Stimulated activated CD4-positive, alpha-beta T cell treated with anti-CD3 and anti-CD28 coated beads, TNF-alpha, amount 100 ng/mL, for 1 hour (primary cell): ENCODE measurements at regions not wholly inside any gene's neighbourhood (a gene's known extent, or its start where the extent isn't known, plus 50 kb on each side); places are given as distances from the start of the nearest gene placed in this dataset.

Experiments
- DNase-seq, 3 donors: peaks; one replicate each; pipeline ENCODE4 v3.0.0-alpha.2; 2020; ENCODE audit warnings: low read depth in 3 of 3, low spot score in 1 of 3

DNA sequence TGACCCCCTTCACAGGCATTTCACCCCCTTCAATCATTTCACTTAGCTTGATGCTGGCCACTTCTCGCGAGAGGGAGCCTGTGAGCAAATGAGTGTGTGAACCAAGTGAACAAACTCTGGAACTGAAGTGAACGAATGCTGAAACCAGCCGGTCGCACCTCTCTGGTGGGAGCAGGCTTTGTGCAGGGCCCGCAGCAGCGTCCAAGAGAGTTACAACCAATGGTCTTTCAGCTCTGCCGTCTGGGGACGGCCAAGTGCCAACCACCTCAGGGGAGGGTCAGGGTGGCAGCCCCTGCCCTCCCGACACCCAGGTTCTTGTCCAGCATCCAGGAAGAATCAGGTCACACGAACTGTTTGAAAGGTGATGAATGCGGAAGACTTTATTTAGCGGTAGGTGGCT lies 764.0 kb downstream of the SUCLG1 start:
- no peak for DNase-seq

GRCh38 chr2:83689402-83689801 lies 769.7 kb downstream of the SUCLG1 start:
- no peak for DNase-seq

GRCh38 chr2:83686863-83687262 lies 772.2 kb downstream of the SUCLG1 start:
- no peak for DNase-seq

GRCh38 chr2:83674050-83674449 lies 785.0 kb downstream of the SUCLG1 start:
- no peak for DNase-seq

GRCh38 chr2:83665894-83666293 lies 793.2 kb downstream of the SUCLG1 start:
- DNase-seq = no peak

GRCh38 chr2:83665154-83665553 lies 793.9 kb downstream of the SUCLG1 start:
- DNase-seq = no peak

- no peak for DNase-seq
Observed at GRCh38 chr2:83661711-83662110, 797.4 kb downstream of the SUCLG1 start.

GRCh38 chr2:83654091-83654611 lies 804.9 kb downstream of the SUCLG1 start:
- DNase-seq = no peak

DNA sequence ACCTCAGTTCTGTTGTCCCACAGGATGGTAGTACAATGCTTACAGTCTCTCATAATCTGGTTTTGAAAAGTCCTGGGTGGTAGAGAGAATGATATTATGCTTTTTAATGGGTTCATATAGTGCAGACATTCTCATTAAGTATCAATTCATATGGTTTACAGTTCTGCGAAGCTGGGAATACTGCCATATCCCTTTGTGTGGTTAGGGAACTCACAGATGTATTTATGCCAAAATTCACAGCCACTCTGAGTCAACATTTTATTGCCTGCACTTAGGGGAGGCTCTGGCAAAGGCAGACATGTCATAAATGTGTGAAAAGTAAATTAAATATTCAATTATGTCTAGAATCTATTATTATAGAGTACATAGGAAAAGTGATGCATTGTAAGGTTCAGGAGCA lies 808.2 kb downstream of the SUCLG1 start:
- DNase-seq = no peak

DNA sequence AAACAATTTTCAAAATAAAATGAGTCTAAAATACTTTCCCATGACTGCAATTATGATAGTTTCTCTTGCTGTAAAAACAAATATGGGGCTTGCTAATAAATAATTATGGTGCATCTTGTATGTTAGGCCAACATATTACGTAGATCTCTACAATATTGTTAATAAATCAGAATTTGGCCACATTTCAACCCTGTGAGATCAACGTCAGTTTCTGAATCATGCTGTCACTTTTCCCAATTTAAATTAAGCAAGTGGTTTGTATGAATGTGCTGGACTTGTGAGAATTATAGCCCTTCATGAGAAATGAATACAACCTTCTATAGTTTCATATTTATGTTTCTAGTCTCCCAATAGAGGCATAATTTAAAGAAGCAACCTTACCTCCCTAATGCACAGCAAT lies 808.9 kb downstream of the SUCLG1 start:
- DNase-seq = no peak

GRCh38 chr2:83640506-83640905 lies 818.6 kb downstream of the SUCLG1 start:
- DNase-seq = no peak

GRCh38 chr2:83633423-83633822 lies 825.7 kb downstream of the SUCLG1 start:
- no peak for DNase-seq

DNA sequence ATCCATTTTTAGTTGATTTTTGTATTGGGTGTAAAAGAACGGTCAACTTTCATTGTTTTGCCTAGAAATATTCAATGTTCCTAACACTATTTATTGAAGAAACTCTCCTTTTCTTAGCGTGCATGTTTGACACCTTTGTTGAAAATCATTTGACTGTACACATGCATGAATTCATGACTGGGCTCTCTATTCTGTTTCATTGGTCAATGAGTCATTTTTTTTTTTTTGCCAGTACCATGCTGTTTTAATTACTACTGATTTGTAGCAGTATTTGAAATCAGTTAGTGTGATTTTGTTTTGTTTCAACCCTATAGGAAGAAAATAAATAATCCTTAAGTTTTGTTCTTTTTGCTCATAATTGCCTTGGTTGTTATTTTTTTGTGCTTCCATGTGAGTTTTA lies 828.7 kb downstream of the SUCLG1 start:
- DNase-seq = no peak

- no peak for DNase-seq
Observed at GRCh38 chr2:83615511-83615910, 843.6 kb downstream of the SUCLG1 start.

DNA sequence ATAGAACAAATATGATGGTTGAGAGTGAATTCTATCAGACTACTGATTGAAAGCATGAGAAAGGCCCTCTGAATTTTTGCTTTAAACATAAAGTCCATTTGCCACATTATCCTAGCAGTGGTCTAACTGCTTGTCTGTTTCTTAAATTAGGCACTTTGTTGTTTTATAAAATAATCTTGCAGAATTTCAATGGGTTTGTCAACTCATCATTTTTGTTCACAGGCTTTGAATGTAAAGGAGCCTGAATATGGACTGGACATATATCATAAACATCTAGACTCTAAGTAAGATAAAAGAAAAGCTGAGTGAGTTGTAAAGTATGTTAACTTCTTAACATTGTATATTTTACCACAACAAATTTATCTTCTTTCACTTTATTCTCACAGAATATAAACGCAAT lies 845.9 kb downstream of the SUCLG1 start:
- no peak for DNase-seq

GRCh38 chr2:83602753-83603152 lies 856.3 kb downstream of the SUCLG1 start:
- no peak for DNase-seq

- DNase-seq = no peak
Observed at GRCh38 chr2:83596592-83597282, 862.3 kb downstream of the SUCLG1 start.

GRCh38 chr2:83595926-83596325 lies 863.2 kb downstream of the SUCLG1 start:
- no peak for DNase-seq

DNA sequence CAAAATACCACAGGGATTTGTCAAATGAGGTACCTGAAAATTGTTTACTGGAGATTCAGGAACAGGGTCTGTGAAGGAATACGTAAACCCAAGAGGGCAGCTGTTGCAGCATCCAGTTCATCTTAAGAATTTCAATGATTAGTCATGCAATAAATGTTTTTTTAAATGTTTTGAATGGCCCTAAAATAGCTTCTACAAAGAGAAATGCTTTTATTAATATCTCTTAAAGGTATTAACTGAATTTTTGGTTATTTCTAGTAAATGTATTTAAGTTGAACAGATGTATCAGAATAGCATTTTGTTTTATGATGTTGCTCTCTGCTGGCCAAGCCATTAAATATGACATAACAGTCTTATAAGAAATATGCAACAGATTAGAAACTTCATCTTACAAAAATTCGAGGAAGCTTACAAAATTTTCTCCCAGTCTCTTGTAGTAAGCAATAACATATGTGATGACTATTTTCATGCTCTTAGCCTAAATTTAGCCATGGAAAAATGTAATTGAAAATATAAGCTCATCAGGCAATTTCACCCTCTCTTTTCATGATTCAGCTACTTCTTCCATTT lies 863.9 kb downstream of the SUCLG1 start:
- DNase-seq = no peak

- DNase-seq = no peak
Observed at GRCh38 chr2:83594241-83595120, 864.6 kb downstream of the SUCLG1 start.

DNA sequence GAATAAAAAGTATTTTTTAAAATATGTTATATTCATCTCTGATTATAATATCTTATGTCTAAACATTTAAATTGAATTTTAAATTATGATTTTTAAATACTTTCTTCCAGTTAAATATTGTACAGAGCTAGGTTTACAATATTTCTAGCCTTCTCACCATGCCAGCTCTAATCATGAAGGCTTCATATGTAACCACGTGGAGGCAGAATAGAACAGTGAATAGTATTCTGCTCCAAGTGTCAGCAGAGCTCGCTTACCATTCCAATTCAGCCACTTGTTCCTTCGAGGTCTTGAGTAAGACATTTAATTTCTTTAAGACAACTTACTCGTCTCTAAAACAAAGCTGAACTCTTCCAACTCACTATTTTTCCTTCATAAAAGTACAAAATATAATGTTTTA lies 871.8 kb downstream of the SUCLG1 start:
- no peak for DNase-seq

DNA sequence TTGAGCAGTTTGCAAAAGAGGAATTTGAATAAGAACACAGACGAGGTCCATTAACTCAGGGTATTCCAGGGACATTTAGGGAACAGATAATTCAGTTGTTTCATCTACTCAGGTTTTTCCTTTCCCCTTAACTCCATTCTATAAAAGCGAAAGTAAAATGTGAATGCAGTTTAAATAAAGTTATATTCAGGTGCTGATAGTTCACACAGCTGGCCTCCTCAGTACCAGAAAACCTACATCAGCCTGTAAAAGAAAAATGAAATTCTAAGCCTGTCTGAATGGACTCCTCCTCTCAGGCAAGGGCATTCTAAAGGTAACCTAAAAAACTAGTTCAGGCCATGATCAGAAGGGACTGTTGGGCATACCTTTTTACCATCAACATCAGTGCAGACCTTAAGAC lies 873.8 kb downstream of the SUCLG1 start:
- DNase-seq = no peak
